ENCODE measurements at regions not wholly inside any gene's neighbourhood (a gene's known extent, or its start where the extent isn't known, plus 50 kb on each side); places are given as distances from the start of the nearest gene placed in this dataset.

- H3K4me3 ChIP-seq, result no peak overlapping the region
- H3K36me3 ChIP-seq, result no peaks in the 10 kb centered on the region
- no peaks in the 10 kb centered on the region for H3K4me1 ChIP-seq
- intact Hi-C loops (cut with DNase I; ENCODE audit: low total_unique reads), result no loop called here
- H3K9me3 ChIP-seq, result no peaks in the 10 kb centered on the region
- TF ChIP-seq EP300 (IDR thresholded peaks at IDR 0.05), result no peak
- TF ChIP-seq POLR2AphosphoS5 (IDR thresholded peaks at IDR 0.05), result no peak
- no peak for TF ChIP-seq CTCF (IDR thresholded peaks at IDR 0.05)
- TF ChIP-seq POLR2A (IDR thresholded peaks at IDR 0.05), result no peak
- WGBS, 5 donors, result 75 to 88% (median 78%) methylated on average over 4 of the region's 4 CpGs
- H3K27ac ChIP-seq, result no peak overlapping the region
- DNase-seq, result no peak
- peaks cover 0 to 17% (median 0%) of the 10 kb centered on the region in 3 donors for H3K27me3 ChIP-seq
Measured at GRCh38 chr13:109846185-109846584, 59.8 kb upstream of the IRS2 start.

GRCh38 chr13:109844396-109844795 is 58.0 kb upstream of the IRS2 start:
- no peaks in the 10 kb centered on the region for H3K9me3 ChIP-seq
- H3K27ac ChIP-seq, result peak overlapping the region in 3 of 5 donors; percentile 13 to 40 (median 13)
- TF ChIP-seq POLR2AphosphoS5 (IDR thresholded peaks at IDR 0.05), result no peak
- no peak for TF ChIP-seq CTCF (IDR thresholded peaks at IDR 0.05)
- no peak overlapping the region for H3K4me3 ChIP-seq
- peak; percentile 64 to 80 for DNase-seq
- intact Hi-C loops (cut with DNase I; ENCODE audit: low total_unique reads), result no loop called here
- 50 to 55% (median 53%) methylated on average over 9 of the region's 9 CpGs for WGBS, 5 donors
- no peaks in the 10 kb centered on the region for H3K4me1 ChIP-seq
- H3K27me3 ChIP-seq, result peaks cover 0 to 12% (median 0%) of the 10 kb centered on the region in 3 donors
- no peaks in the 10 kb centered on the region for H3K36me3 ChIP-seq

DNA sequence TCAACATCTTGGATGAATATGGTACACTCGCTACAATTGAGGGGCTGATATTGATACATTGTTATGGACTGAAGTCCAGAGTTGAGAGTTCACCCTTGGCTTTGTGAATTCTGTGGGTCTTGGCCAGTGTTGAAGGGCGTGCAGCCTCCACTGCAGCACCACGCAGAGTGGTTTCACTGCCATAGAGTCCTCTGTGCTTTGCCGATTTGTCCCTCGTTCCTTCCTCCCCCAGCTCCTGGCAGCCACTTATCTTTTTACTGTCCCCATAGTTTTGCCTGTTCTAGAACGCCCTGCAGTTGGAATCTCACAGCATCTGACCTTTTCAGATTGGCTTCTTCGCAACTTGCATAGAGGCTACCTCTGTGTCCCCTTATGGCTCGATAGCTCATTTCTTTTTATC is 57.3 kb upstream of the IRS2 start:
- H3K4me3 ChIP-seq, result no peak overlapping the region
- intact Hi-C loops (cut with DNase I; ENCODE audit: low total_unique reads), result no loop called here
- no peaks in the 10 kb centered on the region for H3K36me3 ChIP-seq
- peaks cover 0 to 12% (median 0%) of the 10 kb centered on the region in 3 donors for H3K27me3 ChIP-seq
- TF ChIP-seq POLR2AphosphoS5 (IDR thresholded peaks at IDR 0.05) (no peak), POLR2A (IDR thresholded peaks at IDR 0.05) (no peak), CTCF (IDR thresholded peaks at IDR 0.05) (no peak), EP300 (IDR thresholded peaks at IDR 0.05) (no peak)
- peak overlapping the region in 2 of 5 donors; percentile 19 to 40 for H3K27ac ChIP-seq
- 81 to 90% (median 88%) methylated on average over 8 of the region's 8 CpGs for WGBS, 5 donors
- DNase-seq, result no peak
- no peaks in the 10 kb centered on the region for H3K9me3 ChIP-seq
- H3K4me1 ChIP-seq, result no peaks in the 10 kb centered on the region

GRCh38 chr13:109842212-109842920 is 56.0 kb upstream of the IRS2 start:
- no peak overlapping the region for H3K4me3 ChIP-seq

More at GRCh38 chr13:109842212-109842920, 56.0 kb upstream of the IRS2 start:
- Histone ChIP-seq H3K4me1 (peaks cover 0 to under 1% (median under 1%) of the 10 kb centered on the region in 4 donors), H3K27ac (no peak overlapping the region), H3K27me3 (peaks cover 0 to 12% (median 0%) of the 10 kb centered on the region in 3 donors), H3K36me3 (no peaks in the 10 kb centered on the region), H3K9me3 (no peaks in the 10 kb centered on the region)
- no peak for TF ChIP-seq POLR2AphosphoS5 (IDR thresholded peaks at IDR 0.05)
- no peak for TF ChIP-seq POLR2A (IDR thresholded peaks at IDR 0.05)
- TF ChIP-seq CTCF (IDR thresholded peaks at IDR 0.05), result no peak
- no peak for TF ChIP-seq EP300 (IDR thresholded peaks at IDR 0.05)
- 81 to 88% (median 86%) methylated on average over 6 of the region's 6 CpGs for WGBS, 5 donors
- intact Hi-C loops (cut with DNase I; ENCODE audit: low total_unique reads), result no loop called here
- no peak for DNase-seq
